ENCODE measurements at regions not wholly inside any gene's neighbourhood (a gene's known extent, or its start where the extent isn't known, plus 50 kb on each side); places are given as distances from the start of the nearest gene placed in this dataset.

- intact Hi-C loops (cut with DNase I): no loop called here
- DNase-seq: no peak
Observed at GRCh38 chr2:121858847-121859246, 103.4 kb downstream of the TSN start.

- no peak for DNase-seq
- intact Hi-C loops (cut with DNase I): no loop called here
Observed at GRCh38 chr2:121860033-121860757, 104.7 kb downstream of the TSN start.

- DNase-seq: no peak
- intact Hi-C loops (cut with DNase I): no loop called here
Observed at GRCh38 chr2:121860758-121861227, 105.3 kb downstream of the TSN start.

GRCh38 chr2:121862286-121862685 is 106.8 kb downstream of the TSN start:
- DNase-seq: no peak
- intact Hi-C loops (cut with DNase I): no loop called here

- DNase-seq: no peak
- intact Hi-C loops (cut with DNase I): no loop called here
Observed at GRCh38 chr2:121865914-121866313, 110.5 kb downstream of the TSN start.

GRCh38 chr2:121866789-121867188 is 111.3 kb downstream of the TSN start:
- intact Hi-C loops (cut with DNase I): no loop called here
- DNase-seq: no peak

GRCh38 chr2:121868652-121869051 is 113.2 kb downstream of the TSN start:
- no peak for DNase-seq
- intact Hi-C loops (cut with DNase I): no loop called here

- intact Hi-C loops (cut with DNase I): no loop called here
- no peak for DNase-seq
Observed at GRCh38 chr2:121869363-121869762, 113.9 kb downstream of the TSN start.

GRCh38 chr2:121869873-121870272 is 114.4 kb downstream of the TSN start:
- intact Hi-C loops (cut with DNase I): no loop called here

GRCh38 chr2:121872651-121873050 is 117.2 kb downstream of the TSN start:
- intact Hi-C loops (cut with DNase I): no loop called here
- no peak for DNase-seq

More at GRCh38 chr2:121869873-121870272, 114.4 kb downstream of the TSN start:
- no peak for DNase-seq

GRCh38 chr2:121873864-121874263 is 118.4 kb downstream of the TSN start:
- intact Hi-C loops (cut with DNase I): no loop called here
- no peak for DNase-seq

GRCh38 chr2:121875585-121876185 is 120.2 kb downstream of the TSN start:
- intact Hi-C loops (cut with DNase I): no loop called here
- no peak for DNase-seq

- intact Hi-C loops (cut with DNase I): no loop called here
- no peak for DNase-seq
Observed at GRCh38 chr2:121877366-121877765, 121.9 kb downstream of the TSN start.

- intact Hi-C loops (cut with DNase I): no loop called here
- DNase-seq: no peak
Observed at GRCh38 chr2:121880283-121880682, 124.8 kb downstream of the TSN start.

- no peak for DNase-seq
Observed at GRCh38 chr2:121881038-121881437, 125.6 kb downstream of the TSN start.

GRCh38 chr2:121881950-121882349 is 126.5 kb downstream of the TSN start:
- intact Hi-C loops (cut with DNase I): no loop called here
- DNase-seq: no peak

More at GRCh38 chr2:121881038-121881437, 125.6 kb downstream of the TSN start:
- intact Hi-C loops (cut with DNase I): no loop called here

- DNase-seq: peak in 1 of 10 donors; percentile 74
- intact Hi-C loops (cut with DNase I): no loop called here
Observed at GRCh38 chr2:121884078-121884477, 128.6 kb downstream of the TSN start.

- intact Hi-C loops (cut with DNase I): no loop called here
- no peak for DNase-seq
Observed at GRCh38 chr2:121884511-121884921, 129.1 kb downstream of the TSN start.

GRCh38 chr2:121886059-121886458 is 130.6 kb downstream of the TSN start:
- intact Hi-C loops (cut with DNase I): no loop called here
- DNase-seq: no peak

- intact Hi-C loops (cut with DNase I): no loop called here
- DNase-seq: peak in 1 of 10 donors; percentile 52
Observed at GRCh38 chr2:121887513-121888188, 132.2 kb downstream of the TSN start.

- intact Hi-C loops (cut with DNase I): no loop called here
- DNase-seq: no peak
Observed at GRCh38 chr2:121888189-121888557, 132.7 kb downstream of the TSN start.

GRCh38 chr2:121890041-121890440 is 134.6 kb downstream of the TSN start:
- peak in 1 of 10 donors; percentile 70 for DNase-seq
- intact Hi-C loops (cut with DNase I): no loop called here

Measured in posterior cingulate gyrus (tissue), 11 donors.